HepG2 (cell line): ENCODE measurements at regions not wholly inside any gene's neighbourhood (a gene's known extent, or its start where the extent isn't known, plus 50 kb on each side); places are given as distances from the start of the nearest gene placed in this dataset.

Source experiments
- DNMT3B ChIP-seq: conservative IDR thresholded peaks from 2 replicates; pipeline ENCODE4 v1.6.1; 2016; ENCODE audit warnings: missing biosample characterization, control low read depth
- HMG20B ChIP-seq: conservative IDR thresholded peaks from 2 replicates; pipeline ENCODE4 v1.6.1; 2016; ENCODE audit warnings: missing genetic modification reagents, missing compliant biosample characterization
- MYNN ChIP-seq: sonication (generic); formaldehyde crosslinking; IDR thresholded peaks from 2 replicates; pipeline ENCODE4 v1.4.0; 2020; ENCODE audit warnings: mild to moderate bottlenecking, low read depth, missing genetic modification reagents
- WIZ ChIP-seq: sonication (generic); formaldehyde crosslinking; IDR thresholded peaks from 2 replicates; pipeline ENCODE4 v1.5.1; 2020; ENCODE audit warnings: mild to moderate bottlenecking, missing genetic modification reagents
- TF ChIP-seq, protein P1 (sequence below): sonication (generic); formaldehyde crosslinking; IDR thresholded peaks from 2 replicates; pipeline ENCODE4 v1.5.0; 2020; ENCODE audit warnings: mild to moderate bottlenecking, missing genetic modification reagents, moderate library complexity

DNA sequence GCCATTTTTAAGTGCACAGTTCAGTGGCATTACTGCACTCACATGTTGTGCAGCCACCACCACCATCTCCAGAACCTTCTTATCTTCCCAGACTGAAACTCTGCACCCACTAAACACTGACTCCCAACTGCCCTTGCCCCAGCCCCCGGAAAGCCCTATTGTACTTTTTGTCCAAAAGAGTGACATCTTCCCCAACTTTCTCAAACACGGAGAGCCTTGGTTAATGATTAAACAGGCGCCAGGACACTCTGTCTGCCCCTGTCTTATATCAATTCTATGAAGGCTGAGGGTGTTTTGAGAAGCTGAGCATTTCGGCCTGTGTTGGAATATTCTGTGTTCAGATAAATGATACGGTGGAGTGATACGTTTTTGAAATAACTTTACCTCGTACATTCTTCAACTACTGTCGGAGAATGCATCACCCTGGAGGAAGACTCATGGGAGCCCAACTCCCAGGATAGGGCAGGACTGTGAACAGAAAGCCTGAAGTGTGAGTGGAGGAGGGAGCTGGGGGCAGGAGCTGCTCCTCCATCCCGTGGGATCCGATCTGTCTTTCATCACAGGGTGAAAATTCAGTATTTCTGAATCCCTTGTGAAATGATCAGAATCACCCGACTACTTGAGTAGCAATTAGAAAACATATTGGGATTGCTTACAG is 68.7 kb upstream of the FOXC1 start:
- no peak for TF ChIP-seq HMG20B (CRISPR knock-in tag)
- TF ChIP-seq WIZ (CRISPR knock-in tag), result no peak
- TF ChIP-seq, protein P1, sequence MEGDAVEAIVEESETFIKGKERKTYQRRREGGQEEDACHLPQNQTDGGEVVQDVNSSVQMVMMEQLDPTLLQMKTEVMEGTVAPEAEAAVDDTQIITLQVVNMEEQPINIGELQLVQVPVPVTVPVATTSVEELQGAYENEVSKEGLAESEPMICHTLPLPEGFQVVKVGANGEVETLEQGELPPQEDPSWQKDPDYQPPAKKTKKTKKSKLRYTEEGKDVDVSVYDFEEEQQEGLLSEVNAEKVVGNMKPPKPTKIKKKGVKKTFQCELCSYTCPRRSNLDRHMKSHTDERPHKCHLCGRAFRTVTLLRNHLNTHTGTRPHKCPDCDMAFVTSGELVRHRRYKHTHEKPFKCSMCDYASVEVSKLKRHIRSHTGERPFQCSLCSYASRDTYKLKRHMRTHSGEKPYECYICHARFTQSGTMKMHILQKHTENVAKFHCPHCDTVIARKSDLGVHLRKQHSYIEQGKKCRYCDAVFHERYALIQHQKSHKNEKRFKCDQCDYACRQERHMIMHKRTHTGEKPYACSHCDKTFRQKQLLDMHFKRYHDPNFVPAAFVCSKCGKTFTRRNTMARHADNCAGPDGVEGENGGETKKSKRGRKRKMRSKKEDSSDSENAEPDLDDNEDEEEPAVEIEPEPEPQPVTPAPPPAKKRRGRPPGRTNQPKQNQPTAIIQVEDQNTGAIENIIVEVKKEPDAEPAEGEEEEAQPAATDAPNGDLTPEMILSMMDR (CRISPR knock-in tag), result no peak
- TF ChIP-seq DNMT3B (CRISPR knock-in tag), result no peak
- TF ChIP-seq MYNN (CRISPR knock-in tag), result no peak
